Brain microvascular endothelial cell (primary cell): ENCODE measurements at regions not wholly inside any gene's neighbourhood (a gene's known extent, or its start where the extent isn't known, plus 50 kb on each side); places are given as distances from the start of the nearest gene placed in this dataset.

Experiments
- DNase-seq: peaks from one replicate; pipeline ENCODE4 v3.0.0-alpha.2; 2020
- H3K27ac ChIP-seq: fragments of 250-450 bp; sonication (Bioruptor Pico); 2 replicates; pipeline ENCODE4 v1.5.1; 2020; ENCODE audit warnings: mild to moderate bottlenecking, moderate library complexity
- H3K27me3 ChIP-seq: fragments of 250-450 bp; sonication (Bioruptor Pico); replicated peaks from 2 replicates; pipeline ENCODE4 v1.5.1; 2020; ENCODE audit warnings: mild to moderate bottlenecking
- H3K36me3 ChIP-seq: fragments of 250-450 bp; sonication (Bioruptor Pico); replicated peaks from 2 replicates; pipeline ENCODE4 v1.5.1; 2020; ENCODE audit warnings: mild to moderate bottlenecking
- H3K4me3 ChIP-seq: 2 replicates; pipeline ENCODE4 v1.5.1; 2011; ENCODE audit warnings: low read depth, mild to moderate bottlenecking, control low read depth, low read length, moderate library complexity
- CTCF ChIP-seq: IDR thresholded peaks from 2 replicates; pipeline ENCODE4 v1.5.1; 2011; ENCODE audit warnings: low read depth, mild to moderate bottlenecking, moderate library complexity, low read length, control low read depth, inconsistent platforms; ENCODE audit errors: missing control alignments
- in situ Hi-C: cut with HindIII; loops from 2 replicates; pipeline ENCODE4 v1.10.0; 2017; ENCODE audit warnings: low sequenced_read_pairs, low pct_ligation_motif_present

- H3K4me3 ChIP-seq: no peak overlapping the region
- no peak for TF ChIP-seq CTCF
- in situ Hi-C loops: no loop called here
Observed at GRCh38 chr21:29424728-29425127, 126.0 kb downstream of the BACH1 start.

DNA sequence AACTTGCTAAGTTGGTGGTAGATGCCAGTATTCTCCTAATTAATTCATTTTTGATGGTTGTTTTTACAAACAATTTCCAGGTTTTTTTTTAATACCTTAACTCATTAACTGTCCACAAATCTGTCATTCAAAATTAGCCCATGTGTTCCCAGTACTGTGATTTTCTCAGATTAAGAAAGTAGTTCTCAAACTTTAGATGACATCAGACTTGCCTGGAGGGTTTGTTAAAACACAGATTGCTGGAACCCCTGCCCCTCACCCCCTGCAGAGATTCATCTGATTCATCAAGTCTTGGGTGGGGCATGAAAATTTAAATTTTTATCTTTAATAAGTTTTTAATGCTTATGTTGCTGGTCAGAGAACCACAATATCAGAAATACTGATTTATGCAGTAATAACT lies 130.5 kb downstream of the BACH1 start:
- no peak for TF ChIP-seq CTCF
- Histone ChIP-seq H3K27ac (no peak overlapping the region), H3K4me3 (no peak overlapping the region), H3K36me3 (no peaks in the 10 kb centered on the region), H3K27me3 (no peaks in the 10 kb centered on the region)
- in situ Hi-C loops: no loop called here
- no peak for DNase-seq

More at GRCh38 chr21:29424728-29425127, 126.0 kb downstream of the BACH1 start:
- Histone ChIP-seq H3K27ac (no peak overlapping the region), H3K27me3 (no peaks in the 10 kb centered on the region), H3K36me3 (no peaks in the 10 kb centered on the region)
- DNase-seq: no peak

GRCh38 chr21:29430030-29430429 lies 131.3 kb downstream of the BACH1 start:
- Histone ChIP-seq H3K27me3 (no peaks in the 10 kb centered on the region), H3K4me3 (no peak overlapping the region), H3K36me3 (no peaks in the 10 kb centered on the region), H3K27ac (no peak overlapping the region)
- TF ChIP-seq CTCF: no peak
- in situ Hi-C loops: no loop called here
- no peak for DNase-seq

- H3K27ac ChIP-seq: no peak overlapping the region
- no peak overlapping the region for H3K4me3 ChIP-seq
- no peaks in the 10 kb centered on the region for H3K27me3 ChIP-seq
- DNase-seq: no peak
- in situ Hi-C loops: no loop called here
- no peaks in the 10 kb centered on the region for H3K36me3 ChIP-seq
- no peak for TF ChIP-seq CTCF
Observed at GRCh38 chr21:29430576-29430975, 131.9 kb downstream of the BACH1 start.

DNA sequence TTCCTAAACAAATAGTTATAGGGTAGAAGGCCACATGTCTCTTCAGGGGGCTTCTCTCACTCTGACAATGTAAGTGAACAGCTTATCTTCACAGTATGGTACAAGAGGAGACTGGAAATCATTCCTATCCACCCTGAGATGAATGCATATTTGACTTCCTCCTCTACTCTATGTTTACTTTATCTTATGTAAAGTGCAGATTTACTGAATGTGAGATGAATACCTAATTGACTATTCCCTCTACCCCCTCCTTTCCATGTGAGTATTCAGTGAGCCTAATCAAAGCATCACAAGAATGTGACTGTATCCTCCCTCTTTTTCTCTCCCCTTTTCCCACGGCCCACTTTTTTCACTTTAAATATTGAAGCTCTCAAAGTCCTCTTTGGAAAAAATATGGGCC lies 132.5 kb downstream of the BACH1 start:
- in situ Hi-C loops: no loop called here
- no peak for DNase-seq
- Histone ChIP-seq H3K36me3 (no peaks in the 10 kb centered on the region), H3K27ac (no peak overlapping the region), H3K27me3 (no peaks in the 10 kb centered on the region), H3K4me3 (no peak overlapping the region)
- TF ChIP-seq CTCF: no peak

GRCh38 chr21:29431680-29432079 lies 133.0 kb downstream of the BACH1 start:
- DNase-seq: no peak
- Histone ChIP-seq H3K27ac (no peak overlapping the region), H3K4me3 (no peak overlapping the region), H3K27me3 (no peaks in the 10 kb centered on the region), H3K36me3 (no peaks in the 10 kb centered on the region)
- in situ Hi-C loops: no loop called here
- TF ChIP-seq CTCF: no peak
